ENCODE measurements at regions not wholly inside any gene's neighbourhood (a gene's known extent, or its start where the extent isn't known, plus 50 kb on each side); places are given as distances from the start of the nearest gene placed in this dataset.

- BruUV-seq (replicated peaks), result no TSS peak
- no peak overlapping the region for H3K4me3 ChIP-seq (replicated peaks in 1 of 3; ENCODE audit: insufficient read depth in 1 of 3, low read depth in 1 of 3, low read length in 3 of 3)
- CTCF ChIA-PET, result interaction anchor here (1.0 kb wide), 1 partner anchor 114 kb away, joined by 4 read pairs; no protein-coding TSS in a partner anchor
- DNase-seq (ENCODE audit: low read depth, low spot score), result no peak
- no peak overlapping the region for H3K4me2 ChIP-seq (ENCODE audit: insufficient read depth, low read length)
- H3K36me3 ChIP-seq (ENCODE audit: control insufficient read depth in 2 of 2, extremely low read depth in 1 of 2, insufficient read depth in 2 of 2, low read length in 2 of 2), result no peaks in the 10 kb centered on the region
- no peaks in the 10 kb centered on the region for H3K9me3 ChIP-seq (replicated peaks; ENCODE audit: control insufficient read depth, insufficient read depth, low read length)
- H2AFZ ChIP-seq (ENCODE audit: low read depth, low read length), result no peak overlapping the region
- H3K27ac ChIP-seq (ENCODE audit: insufficient read depth, low read depth, low read length), result no peak overlapping the region
- dilution Hi-C loops (cut with MboI; ENCODE audit: extremely low pct_ligation_motif_present, low sequenced_read_pairs), result no loop called here
- no peak for TF ChIP-seq CTCF (IDR thresholded peaks at IDR 0.05; ENCODE audit: extremely low read depth in 1 of 2, insufficient read depth in 1 of 2, low read depth in 1 of 2, low read length in 2 of 2)
- TF ChIP-seq POLR2AphosphoS5 (IDR thresholded peaks at IDR 0.05; ENCODE audit: insufficient read depth, low read depth, low read length), result no peak
- no peak for TF ChIP-seq MAX (IDR thresholded peaks at IDR 0.05; ENCODE audit: insufficient read depth, insufficient read length)
- no peak for TF ChIP-seq GATA2 (IDR thresholded peaks at IDR 0.05; ENCODE audit: insufficient read depth, insufficient read length, low read depth, low read length)
- no peak for TF ChIP-seq JUN (IDR thresholded peaks at IDR 0.05; ENCODE audit: borderline replicate concordance, insufficient read depth, insufficient read length, low read depth)
- TF ChIP-seq EZH2 (IDR thresholded peaks at IDR 0.05; ENCODE audit: borderline replicate concordance, low read depth, low read length, severe bottlenecking), result no peak
- TF ChIP-seq POLR2A (IDR thresholded peaks at IDR 0.05; ENCODE audit: low read depth, low read length), result no peak
- TF ChIP-seq FOS (IDR thresholded peaks at IDR 0.05; ENCODE audit: borderline replicate concordance, insufficient read depth, low read length), result no peak
- no peak for TF ChIP-seq MYC (IDR thresholded peaks at IDR 0.05; ENCODE audit: low read depth, low read length)
- no peaks in the 10 kb centered on the region for H3K27me3 ChIP-seq (ENCODE audit: control insufficient read depth in 2 of 2, insufficient read depth in 2 of 2, low read length in 2 of 2)
- no peaks in the 10 kb centered on the region for H3K79me2 ChIP-seq (ENCODE audit: control insufficient read depth, insufficient read depth, low read length)
- H3K9ac ChIP-seq (replicated peaks; ENCODE audit: extremely low read depth, insufficient read depth, low read length), result no peak overlapping the region
- H3K9me1 ChIP-seq (replicated peaks; ENCODE audit: control insufficient read depth, extremely low read depth, insufficient read depth, low read length), result no peaks in the 10 kb centered on the region
- peaks cover 9% of the 10 kb centered on the region for H3K4me1 ChIP-seq (ENCODE audit: control insufficient read depth, extremely low read depth, insufficient read depth, low read length)
- intact Hi-C loops (cut with micrococcal nuclease), result no loop called here
- no peaks in the 10 kb centered on the region for H4K20me1 ChIP-seq (replicated peaks; ENCODE audit: control insufficient read depth, extremely low read depth, insufficient read depth, low read length)
- POLR2A ChIA-PET, result no interaction called here
- FAIRE-seq, result no peak
Observed at GRCh38 chr20:50304923-50305635, 114.4 kb downstream of the CEBPB start.

Measured in endothelial cell of umbilical vein (primary cell).